ENCODE measurements at regions not wholly inside any gene's neighbourhood (a gene's known extent, or its start where the extent isn't known, plus 50 kb on each side); places are given as distances from the start of the nearest gene placed in this dataset.

DNA sequence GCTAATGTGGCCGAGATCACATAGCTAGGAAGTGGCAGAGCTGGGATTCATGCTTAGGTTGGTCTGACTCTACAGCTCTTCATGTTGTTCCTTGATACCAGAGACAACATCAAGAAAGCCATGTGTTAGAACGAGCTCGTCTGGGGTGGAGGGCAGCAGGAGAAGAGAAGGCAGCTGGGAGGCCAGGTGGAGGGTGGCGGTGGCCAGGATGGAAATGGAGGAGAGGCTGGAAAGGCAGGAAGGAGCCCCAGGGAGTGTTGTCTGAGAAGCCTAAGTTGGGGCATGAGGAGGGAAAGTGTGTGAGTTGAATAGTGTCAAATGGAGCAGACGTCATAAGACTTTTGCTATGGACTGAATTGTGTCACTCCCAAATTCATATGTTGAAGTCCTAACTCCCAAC, 315.3 kb downstream of the GADD45G start:
- Histone ChIP-seq H3K9me3 (ENCODE audit: control insufficient read depth in 2 of 2, insufficient read depth in 1 of 2, low read depth in 1 of 2, low read length in 1 of 2) (peaks cover 0 to 2% of the 10 kb centered on the region in 2 donors), H3K4me1 (ENCODE audit: control insufficient read depth in 2 of 2, insufficient read depth in 2 of 2, low read length in 1 of 2) (peaks cover 0 to 2% of the 10 kb centered on the region in 2 donors), H3K4me3 (ENCODE audit: low read depth in 1 of 2, low read length in 2 of 2) (no peak overlapping the region), H3K27me3 (ENCODE audit: control insufficient read depth in 1 of 2, insufficient read depth in 2 of 2, low read length in 2 of 2) (no peaks in the 10 kb centered on the region), H3K36me3 (ENCODE audit: control insufficient read depth in 2 of 2, insufficient read depth in 2 of 2, low read length in 1 of 2) (no peaks in the 10 kb centered on the region), H3K27ac (ENCODE audit: low read depth in 2 of 2, low read length in 1 of 2) (no peak overlapping the region)
- 91 to 93% methylated on average over 5 of the region's 5 CpGs for WGBS, 2 donors

DNA sequence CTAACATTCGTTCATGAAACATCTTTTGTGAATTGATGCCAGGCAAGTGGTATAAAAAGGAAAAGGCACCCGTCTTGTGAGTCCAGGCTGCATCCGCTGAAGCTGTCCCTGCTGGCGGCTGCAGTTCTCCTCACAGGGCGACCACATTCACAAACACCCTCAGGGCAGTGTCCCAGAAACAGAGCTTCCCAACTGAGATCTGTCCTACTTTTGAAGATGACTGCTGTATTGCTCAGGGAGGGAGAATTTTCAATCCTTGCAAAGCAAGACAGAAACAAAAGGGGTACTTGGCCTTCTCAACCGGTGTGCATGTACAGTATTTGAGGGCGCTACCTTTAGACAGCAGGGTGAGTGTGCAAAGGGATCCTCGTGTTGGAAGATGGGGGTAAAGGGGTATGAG, 316.1 kb downstream of the GADD45G start:
- Histone ChIP-seq H3K27me3 (ENCODE audit: control insufficient read depth in 1 of 2, insufficient read depth in 2 of 2, low read length in 2 of 2) (no peaks in the 10 kb centered on the region), H3K36me3 (ENCODE audit: control insufficient read depth in 2 of 2, insufficient read depth in 2 of 2, low read length in 1 of 2) (no peaks in the 10 kb centered on the region), H3K4me1 (ENCODE audit: control insufficient read depth in 2 of 2, insufficient read depth in 2 of 2, low read length in 1 of 2) (peaks cover 0 to 2% of the 10 kb centered on the region in 2 donors), H3K9me3 (ENCODE audit: control insufficient read depth in 2 of 2, insufficient read depth in 1 of 2, low read depth in 1 of 2, low read length in 1 of 2) (peaks cover 0 to 2% of the 10 kb centered on the region in 2 donors), H3K4me3 (ENCODE audit: low read depth in 1 of 2, low read length in 2 of 2) (no peak overlapping the region), H3K27ac (ENCODE audit: low read depth in 2 of 2, low read length in 1 of 2) (no peak overlapping the region)
- 86% methylated on average over 8 of the region's 8 CpGs for WGBS, 2 donors

DNA sequence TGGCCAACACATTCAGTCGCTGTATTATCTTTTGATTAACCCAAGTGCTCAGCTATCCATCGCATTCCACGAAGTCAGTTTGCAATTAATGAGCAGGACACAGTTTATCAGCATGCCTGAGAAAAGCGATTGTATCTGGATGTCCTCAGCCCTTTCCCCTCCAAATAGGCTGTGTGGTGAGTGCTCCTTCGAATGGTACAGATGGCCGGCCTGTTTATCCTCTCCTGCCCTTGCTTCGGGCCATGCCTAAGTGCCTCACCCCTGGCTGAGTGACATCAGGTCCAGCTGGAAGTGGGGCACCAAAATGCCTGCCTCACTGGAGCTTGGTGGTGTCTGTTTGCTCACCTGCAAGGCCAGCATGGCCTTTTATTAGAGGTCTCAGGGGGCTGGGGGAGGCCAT, 317.3 kb downstream of the GADD45G start:
- Histone ChIP-seq H3K4me1 (ENCODE audit: control insufficient read depth in 2 of 2, insufficient read depth in 2 of 2, low read length in 1 of 2) (peaks cover 0 to 4% of the 10 kb centered on the region in 2 donors), H3K4me3 (ENCODE audit: low read depth in 1 of 2, low read length in 2 of 2) (no peak overlapping the region), H3K27ac (ENCODE audit: low read depth in 2 of 2, low read length in 1 of 2) (no peak overlapping the region), H3K36me3 (ENCODE audit: control insufficient read depth in 2 of 2, insufficient read depth in 2 of 2, low read length in 1 of 2) (no peaks in the 10 kb centered on the region), H3K9me3 (ENCODE audit: control insufficient read depth in 2 of 2, insufficient read depth in 1 of 2, low read depth in 1 of 2, low read length in 1 of 2) (peaks cover 0 to 2% of the 10 kb centered on the region in 2 donors), H3K27me3 (ENCODE audit: control insufficient read depth in 1 of 2, insufficient read depth in 2 of 2, low read length in 2 of 2) (no peaks in the 10 kb centered on the region)
- 84 to 90% methylated on average over 7 of the region's 7 CpGs for WGBS, 2 donors

DNA sequence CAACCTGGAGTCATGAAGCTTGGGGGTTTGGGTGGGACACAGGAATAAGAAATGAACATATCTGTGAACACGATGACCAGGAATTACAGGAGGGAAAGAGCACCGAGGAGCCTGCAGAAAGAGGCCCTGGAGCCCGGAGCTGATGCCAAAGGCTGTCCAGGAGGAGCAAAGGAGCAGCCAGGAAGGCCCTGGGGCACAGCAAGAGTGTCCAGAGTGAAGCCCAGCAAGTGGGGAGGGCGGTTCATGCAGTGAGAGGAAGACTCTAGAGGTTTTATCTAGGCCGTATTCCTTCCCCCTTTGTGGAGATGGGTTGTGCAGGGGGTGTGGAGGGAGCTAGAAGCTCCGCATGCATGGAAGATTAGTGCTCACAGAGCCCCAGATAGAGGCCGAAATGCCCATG, 318.4 kb downstream of the GADD45G start:
- Histone ChIP-seq H3K36me3 (ENCODE audit: control insufficient read depth in 2 of 2, insufficient read depth in 2 of 2, low read length in 1 of 2) (no peaks in the 10 kb centered on the region), H3K27me3 (ENCODE audit: control insufficient read depth in 1 of 2, insufficient read depth in 2 of 2, low read length in 2 of 2) (no peaks in the 10 kb centered on the region), H3K27ac (ENCODE audit: low read depth in 2 of 2, low read length in 1 of 2) (no peak overlapping the region), H3K9me3 (ENCODE audit: control insufficient read depth in 2 of 2, insufficient read depth in 1 of 2, low read depth in 1 of 2, low read length in 1 of 2) (peaks cover 0 to 2% of the 10 kb centered on the region in 2 donors), H3K4me3 (ENCODE audit: low read depth in 1 of 2, low read length in 2 of 2) (no peak overlapping the region), H3K4me1 (ENCODE audit: control insufficient read depth in 2 of 2, insufficient read depth in 2 of 2, low read length in 1 of 2) (peaks cover 0 to 4% of the 10 kb centered on the region in 2 donors)
- 94 to 95% methylated on average over 7 of the region's 7 CpGs for WGBS, 2 donors

DNA sequence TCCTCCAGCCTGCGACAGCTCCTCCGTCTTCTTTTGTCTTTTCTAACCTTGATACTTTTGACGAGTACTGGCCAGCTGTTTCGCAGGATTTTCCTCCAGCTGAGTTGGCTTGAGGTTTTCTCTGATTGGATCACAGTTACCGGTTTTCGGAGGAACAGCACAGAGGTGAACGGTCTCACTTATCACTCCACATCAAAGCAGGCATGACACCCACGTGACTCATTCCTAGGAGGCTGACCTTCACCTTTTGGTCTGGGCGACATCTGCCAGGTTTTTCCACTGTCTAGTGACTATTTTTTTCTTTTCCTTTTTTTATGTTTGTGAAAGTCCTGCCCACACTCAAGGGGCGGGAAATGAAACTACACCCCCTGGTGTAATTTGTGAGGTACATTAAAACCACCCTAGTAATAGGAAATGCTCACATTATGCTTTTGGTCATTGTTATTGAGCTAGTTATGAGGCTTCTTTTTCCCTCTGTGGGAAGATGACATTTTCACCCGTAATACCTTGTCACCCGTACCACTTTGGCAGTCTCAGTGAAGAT, 319.2 kb downstream of the GADD45G start:
- H3K36me3 ChIP-seq (ENCODE audit: control insufficient read depth in 2 of 2, insufficient read depth in 2 of 2, low read length in 1 of 2), result no peaks in the 10 kb centered on the region
- peaks cover 0 to 2% of the 10 kb centered on the region in 2 donors for H3K9me3 ChIP-seq (ENCODE audit: control insufficient read depth in 2 of 2, insufficient read depth in 1 of 2, low read depth in 1 of 2, low read length in 1 of 2)
- no peak overlapping the region for H3K4me3 ChIP-seq (ENCODE audit: low read depth in 1 of 2, low read length in 2 of 2)
- 50 to 60% methylated on average over 12 of the region's 12 CpGs for WGBS, 2 donors
- no peak overlapping the region for H3K27ac ChIP-seq (ENCODE audit: low read depth in 2 of 2, low read length in 1 of 2)
- peaks cover 0 to 4% of the 10 kb centered on the region in 2 donors for H3K4me1 ChIP-seq (ENCODE audit: control insufficient read depth in 2 of 2, insufficient read depth in 2 of 2, low read length in 1 of 2)
- H3K27me3 ChIP-seq (ENCODE audit: control insufficient read depth in 1 of 2, insufficient read depth in 2 of 2, low read length in 2 of 2), result no peaks in the 10 kb centered on the region

DNA sequence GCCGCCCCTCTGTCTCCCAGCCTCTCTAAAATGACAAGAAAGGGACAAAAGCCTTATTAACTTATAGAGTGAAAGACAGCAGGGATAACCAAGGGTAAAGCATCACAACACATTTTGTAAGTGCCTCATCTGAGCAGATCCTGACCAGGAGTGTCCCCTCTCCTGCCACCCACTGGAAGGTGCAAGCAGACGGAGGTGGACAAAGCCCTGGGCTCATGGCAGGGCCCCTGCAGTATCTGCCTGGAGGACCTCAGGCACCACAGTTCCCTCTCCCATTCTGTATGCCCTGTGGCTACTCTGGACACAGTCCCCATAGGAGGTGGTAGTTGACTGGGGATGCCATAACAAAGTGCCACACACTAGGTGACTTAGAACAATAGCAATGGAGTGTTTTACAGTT, 319.8 kb downstream of the GADD45G start:
- Histone ChIP-seq H3K36me3 (ENCODE audit: control insufficient read depth in 2 of 2, insufficient read depth in 2 of 2, low read length in 1 of 2) (no peaks in the 10 kb centered on the region), H3K27me3 (ENCODE audit: control insufficient read depth in 1 of 2, insufficient read depth in 2 of 2, low read length in 2 of 2) (no peaks in the 10 kb centered on the region), H3K4me3 (ENCODE audit: low read depth in 1 of 2, low read length in 2 of 2) (no peak overlapping the region), H3K4me1 (ENCODE audit: control insufficient read depth in 2 of 2, insufficient read depth in 2 of 2, low read length in 1 of 2) (peaks cover 0 to 4% of the 10 kb centered on the region in 2 donors), H3K27ac (ENCODE audit: low read depth in 2 of 2, low read length in 1 of 2) (no peak overlapping the region), H3K9me3 (ENCODE audit: control insufficient read depth in 2 of 2, insufficient read depth in 1 of 2, low read depth in 1 of 2, low read length in 1 of 2) (peaks cover 0 to 2% of the 10 kb centered on the region in 2 donors)
- 91 to 93% methylated on average over 2 of the region's 2 CpGs for WGBS, 2 donors

DNA sequence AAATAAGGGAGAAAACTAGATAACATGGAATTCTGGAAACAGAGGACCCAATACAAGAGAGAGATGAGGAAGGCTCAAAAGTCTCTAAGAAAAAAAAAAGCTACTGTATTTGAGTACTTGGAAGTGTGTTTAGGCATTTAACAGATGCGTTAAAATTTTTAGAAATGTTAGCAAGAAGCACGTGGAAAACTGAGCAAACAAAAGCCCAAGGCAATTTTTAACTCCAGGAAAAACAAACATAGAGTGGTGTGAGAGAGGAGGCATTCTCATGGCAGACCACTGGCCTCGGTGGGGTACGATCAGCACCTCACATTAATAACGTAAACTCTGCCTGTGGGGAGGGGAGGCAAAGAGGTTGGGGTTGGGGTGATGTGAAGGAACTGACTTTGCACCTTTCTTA, 321.4 kb downstream of the GADD45G start:
- peaks cover 2 to 4% of the 10 kb centered on the region in 2 donors for H3K4me1 ChIP-seq (ENCODE audit: control insufficient read depth in 2 of 2, insufficient read depth in 2 of 2, low read length in 1 of 2)
- H3K27ac ChIP-seq (ENCODE audit: low read depth in 2 of 2, low read length in 1 of 2), result no peak overlapping the region

DNA sequence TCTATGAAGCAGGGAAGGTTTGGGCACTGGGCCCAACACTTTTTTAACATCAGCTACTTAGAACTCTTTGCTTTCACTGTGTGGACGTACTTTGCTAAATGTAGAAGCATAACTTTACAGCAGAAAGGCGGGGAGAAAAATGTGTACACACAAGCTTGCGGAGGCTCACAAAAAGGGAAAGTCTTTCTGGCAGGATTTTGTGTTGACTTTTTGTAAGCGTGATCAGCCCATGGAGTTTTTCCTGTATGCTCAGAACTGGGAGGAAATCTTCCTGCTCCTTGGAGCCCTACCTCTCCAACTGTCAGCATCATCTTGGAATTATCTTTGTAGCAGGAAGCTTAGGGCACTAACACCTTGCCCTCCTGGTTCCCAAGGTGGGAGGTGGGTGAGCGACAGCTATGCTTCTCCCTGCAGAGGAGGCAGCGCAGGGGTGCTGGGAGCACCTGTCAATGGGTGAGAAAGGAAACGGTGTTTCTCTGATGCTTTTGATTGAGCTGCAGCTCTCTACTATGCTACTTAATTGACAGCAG, 321.9 kb downstream of the GADD45G start:
- Histone ChIP-seq H3K4me1 (ENCODE audit: control insufficient read depth in 2 of 2, insufficient read depth in 2 of 2, low read length in 1 of 2) (peaks cover 2 to 4% of the 10 kb centered on the region in 2 donors), H3K27me3 (ENCODE audit: control insufficient read depth in 1 of 2, insufficient read depth in 2 of 2, low read length in 2 of 2) (no peaks in the 10 kb centered on the region), H3K4me3 (ENCODE audit: low read depth in 1 of 2, low read length in 2 of 2) (no peak overlapping the region), H3K27ac (ENCODE audit: low read depth in 2 of 2, low read length in 1 of 2) (no peak overlapping the region), H3K36me3 (ENCODE audit: control insufficient read depth in 2 of 2, insufficient read depth in 2 of 2, low read length in 1 of 2) (no peaks in the 10 kb centered on the region), H3K9me3 (ENCODE audit: control insufficient read depth in 2 of 2, insufficient read depth in 1 of 2, low read depth in 1 of 2, low read length in 1 of 2) (no peaks in the 10 kb centered on the region)
- WGBS, 2 donors, result 46% methylated on average over 7 of the region's 7 CpGs

More for the DNA sequence above, 321.4 kb downstream of the GADD45G start:
- H3K27me3 ChIP-seq (ENCODE audit: control insufficient read depth in 1 of 2, insufficient read depth in 2 of 2, low read length in 2 of 2), result no peaks in the 10 kb centered on the region
- no peaks in the 10 kb centered on the region for H3K36me3 ChIP-seq (ENCODE audit: control insufficient read depth in 2 of 2, insufficient read depth in 2 of 2, low read length in 1 of 2)
- 58 to 63% methylated on average over 5 of the region's 5 CpGs for WGBS, 2 donors
- no peaks in the 10 kb centered on the region for H3K9me3 ChIP-seq (ENCODE audit: control insufficient read depth in 2 of 2, insufficient read depth in 1 of 2, low read depth in 1 of 2, low read length in 1 of 2)
- H3K4me3 ChIP-seq (ENCODE audit: low read depth in 1 of 2, low read length in 2 of 2), result no peak overlapping the region

DNA sequence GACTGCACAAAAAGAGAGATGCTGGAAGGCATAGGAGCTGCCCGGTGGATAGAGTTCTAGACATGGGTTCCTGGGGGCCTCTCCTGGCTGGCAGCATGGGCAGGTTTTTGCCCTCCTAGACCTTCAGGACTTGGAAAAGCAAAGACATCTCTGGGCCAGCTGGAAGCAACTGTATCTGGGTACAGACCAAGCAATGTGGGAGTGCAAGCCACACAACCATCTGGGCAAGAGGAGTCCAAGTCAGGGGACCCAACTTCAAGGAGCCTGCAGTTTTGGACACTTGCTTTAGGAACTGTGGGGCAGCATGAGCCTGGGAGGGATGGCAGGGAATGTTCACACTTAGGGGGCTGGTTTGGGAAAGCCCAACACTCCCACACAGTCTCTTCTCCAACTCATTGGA, 323.3 kb downstream of the GADD45G start:
- WGBS, 2 donors, result 83 to 100% methylated on average over 1 of the region's 1 CpG
- H3K4me1 ChIP-seq (ENCODE audit: control insufficient read depth in 2 of 2, insufficient read depth in 2 of 2, low read length in 1 of 2), result peaks cover 2% of the 10 kb centered on the region in 2 donors
- H3K9me3 ChIP-seq (ENCODE audit: control insufficient read depth in 2 of 2, insufficient read depth in 1 of 2, low read depth in 1 of 2, low read length in 1 of 2), result no peaks in the 10 kb centered on the region
- no peaks in the 10 kb centered on the region for H3K36me3 ChIP-seq (ENCODE audit: control insufficient read depth in 2 of 2, insufficient read depth in 2 of 2, low read length in 1 of 2)
- no peak overlapping the region for H3K4me3 ChIP-seq (ENCODE audit: low read depth in 1 of 2, low read length in 2 of 2)
- no peak overlapping the region for H3K27ac ChIP-seq (ENCODE audit: low read depth in 2 of 2, low read length in 1 of 2)
- H3K27me3 ChIP-seq (ENCODE audit: control insufficient read depth in 1 of 2, insufficient read depth in 2 of 2, low read length in 2 of 2), result no peaks in the 10 kb centered on the region
